Esophagus muscularis mucosa (tissue), 4 donors: ENCODE measurements at regions not wholly inside any gene's neighbourhood (a gene's known extent, or its start where the extent isn't known, plus 50 kb on each side); places are given as distances from the start of the nearest gene placed in this dataset.

Source experiments
- DNase-seq: peaks from one replicate; pipeline ENCODE4 v3.0.0-alpha.2; 2017; ENCODE audit errors: extremely low spot score
- H3K27ac ChIP-seq, 4 donors: fragments of 200-600 bp; sonication (generic); replicated peaks in 1 of 4; 1 replicate in 3 of 4; 2 replicates in 1 of 4; pipeline ENCODE4 v1.5.1; 2016 to 2019; ENCODE audit warnings: mild to moderate bottlenecking in 1 of 4
- H3K27me3 ChIP-seq, 4 donors: fragments of 200-600 bp; sonication (generic); one replicate each; pipeline versions ENCODE4 v1.5.1 to v1.6.0; 2016 to 2019
- H3K36me3 ChIP-seq, 4 donors: fragments of 200-600 bp; sonication (generic); one replicate each; pipeline ENCODE4 v1.5.1; 2016 to 2019
- H3K4me1 ChIP-seq, 4 donors: fragments of 200-600 bp; sonication (generic); one replicate each; pipeline ENCODE4 v1.5.1; 2016 to 2019
- H3K4me3 ChIP-seq, 4 donors: fragments of 200-600 bp; sonication (generic); 1 replicate in 2 of 4; 2 replicates in 2 of 4; pipeline ENCODE4 v1.5.1; 2016 to 2019; ENCODE audit warnings: mild to moderate bottlenecking in 4 of 4, moderate library complexity in 1 of 4
- H3K9me3 ChIP-seq, 4 donors: fragments of 200-600 bp; sonication (generic); 1 replicate in 3 of 4; 2 replicates in 1 of 4; pipeline ENCODE4 v1.5.1; 2016 to 2019
- EP300 ChIP-seq: sonication (generic); formaldehyde crosslinking; IDR thresholded peaks from one replicate; pipeline ENCODE4 v1.6.1; 2017; ENCODE audit warnings: antibody characterized with exemption
- POLR2A ChIP-seq: fragments of 450-650 bp; IDR thresholded peaks from one replicate; pipeline ENCODE4 v1.6.1; 2017; ENCODE audit warnings: antibody characterized with exemption, moderate library complexity, mild to moderate bottlenecking, low read depth
- POLR2AphosphoS5 ChIP-seq, 2 donors: sonication (generic); formaldehyde crosslinking; IDR thresholded peaks; one replicate each; pipeline ENCODE4 v1.6.1; 2017; ENCODE audit warnings: antibody characterized with exemption in 2 of 2
- WGBS: methylation state at CpG from one replicate; pipeline ENCODE4 v1.1.5; 2018; 5-methylcytosine and 5-hydroxymethylcytosine counted together
- intact Hi-C: fragments of 100-400 bp; cut with DNase I; formaldehyde crosslinking; loops from one replicate; pipeline ENCODE4 v1.15.1; 2023
- TF ChIP-seq, protein P1 (sequence below), 3 experiments: fragments of 200-600 bp in 2 of 3; fragments of 450-650 bp in 1 of 3; sonication (generic) in 2 of 3; IDR thresholded peaks; one replicate each; pipeline ENCODE4 v1.5.1; 2017 to 2019; ENCODE audit warnings: antibody characterized with exemption in 3 of 3, mild to moderate bottlenecking in 2 of 3, moderate library complexity in 1 of 3

DNA sequence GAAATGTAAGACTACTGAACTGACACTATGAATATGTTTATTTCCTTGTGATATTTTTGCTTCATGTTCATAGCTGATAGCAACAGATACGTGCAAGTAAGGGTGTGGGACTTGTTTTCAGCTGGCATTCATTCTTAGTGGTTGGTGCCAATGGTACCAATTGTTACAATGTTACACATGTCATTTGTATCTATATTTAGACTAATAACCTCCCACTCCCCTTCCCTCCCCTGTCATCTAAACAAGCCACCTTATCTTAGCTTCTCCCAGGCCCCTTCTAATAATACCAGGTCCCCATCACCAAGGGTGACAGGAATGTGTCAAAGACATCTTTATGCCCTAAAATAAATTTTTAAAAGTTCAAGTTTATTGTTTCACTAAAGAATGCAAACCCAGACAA lies 294.7 kb upstream of the FAM98A start:
- no peak overlapping the region for H3K27ac ChIP-seq
- DNase-seq: no peak
- H3K36me3 ChIP-seq: no peaks in the 10 kb centered on the region
- H3K4me1 ChIP-seq: no peaks in the 10 kb centered on the region
- WGBS: 38% methylated on average over 1 of the region's 1 CpG
- H3K9me3 ChIP-seq: no peaks in the 10 kb centered on the region
- no peak overlapping the region for H3K4me3 ChIP-seq
- TF ChIP-seq POLR2AphosphoS5 (IDR thresholded peaks at IDR 0.05) (no peak), POLR2A (no peak), EP300 (no peak)
- TF ChIP-seq, protein P1, sequence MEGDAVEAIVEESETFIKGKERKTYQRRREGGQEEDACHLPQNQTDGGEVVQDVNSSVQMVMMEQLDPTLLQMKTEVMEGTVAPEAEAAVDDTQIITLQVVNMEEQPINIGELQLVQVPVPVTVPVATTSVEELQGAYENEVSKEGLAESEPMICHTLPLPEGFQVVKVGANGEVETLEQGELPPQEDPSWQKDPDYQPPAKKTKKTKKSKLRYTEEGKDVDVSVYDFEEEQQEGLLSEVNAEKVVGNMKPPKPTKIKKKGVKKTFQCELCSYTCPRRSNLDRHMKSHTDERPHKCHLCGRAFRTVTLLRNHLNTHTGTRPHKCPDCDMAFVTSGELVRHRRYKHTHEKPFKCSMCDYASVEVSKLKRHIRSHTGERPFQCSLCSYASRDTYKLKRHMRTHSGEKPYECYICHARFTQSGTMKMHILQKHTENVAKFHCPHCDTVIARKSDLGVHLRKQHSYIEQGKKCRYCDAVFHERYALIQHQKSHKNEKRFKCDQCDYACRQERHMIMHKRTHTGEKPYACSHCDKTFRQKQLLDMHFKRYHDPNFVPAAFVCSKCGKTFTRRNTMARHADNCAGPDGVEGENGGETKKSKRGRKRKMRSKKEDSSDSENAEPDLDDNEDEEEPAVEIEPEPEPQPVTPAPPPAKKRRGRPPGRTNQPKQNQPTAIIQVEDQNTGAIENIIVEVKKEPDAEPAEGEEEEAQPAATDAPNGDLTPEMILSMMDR (IDR thresholded peaks at IDR 0.05): no peak
- intact Hi-C loops: no loop called here
- no peaks in the 10 kb centered on the region for H3K27me3 ChIP-seq

DNA sequence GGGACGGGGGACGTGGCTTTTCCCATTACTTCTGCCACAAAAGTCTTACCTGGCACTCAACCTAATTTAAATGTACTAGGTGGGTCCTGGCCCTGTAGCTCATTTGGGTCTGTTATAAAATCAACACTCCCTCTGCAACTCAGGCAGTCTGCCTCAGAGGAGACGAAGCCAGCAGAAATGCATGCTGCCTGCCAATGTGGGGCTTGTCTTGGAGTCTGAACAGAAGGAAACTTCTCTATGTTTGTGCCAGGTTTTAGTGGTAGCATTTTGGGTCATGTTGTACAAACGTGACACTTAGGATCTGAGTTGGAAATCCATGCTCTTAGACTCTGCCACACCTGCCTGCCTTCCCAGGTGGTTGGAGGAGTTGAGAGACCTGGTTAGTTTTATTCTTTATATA lies 292.5 kb upstream of the FAM98A start:
- TF ChIP-seq POLR2A (no peak), EP300 (no peak)
- TF ChIP-seq, protein P1 (IDR thresholded peaks at IDR 0.05): no peak
- H3K4me3 ChIP-seq: no peak overlapping the region
- 36% methylated on average over 4 of the region's 4 CpGs for WGBS
- H3K9me3 ChIP-seq: no peaks in the 10 kb centered on the region
- no peaks in the 10 kb centered on the region for H3K4me1 ChIP-seq
- intact Hi-C loops: no loop called here
- H3K36me3 ChIP-seq: no peaks in the 10 kb centered on the region
- no peak overlapping the region for H3K27ac ChIP-seq
- DNase-seq: no peak
- no peaks in the 10 kb centered on the region for H3K27me3 ChIP-seq

DNA sequence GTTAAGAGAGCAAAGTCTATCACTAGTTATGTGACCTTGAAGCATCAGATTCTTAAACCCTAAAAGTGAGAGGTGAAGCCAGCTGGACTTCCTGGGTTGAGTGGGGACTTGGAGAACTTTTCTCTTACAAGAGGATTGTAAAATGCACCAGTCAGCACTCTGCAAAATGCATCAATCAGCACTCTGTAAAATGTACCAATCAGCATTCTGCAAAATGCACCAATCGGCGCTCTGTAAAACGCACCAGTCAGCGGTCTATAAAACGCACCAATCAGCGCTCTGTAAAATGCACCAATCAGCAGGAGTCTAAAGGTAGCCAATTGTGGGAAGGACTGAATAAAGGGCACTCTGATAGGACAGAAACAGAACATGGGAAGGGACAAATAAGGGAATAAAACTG lies 291.6 kb upstream of the FAM98A start:
- no peaks in the 10 kb centered on the region for H3K27me3 ChIP-seq
- no peak overlapping the region for H3K4me3 ChIP-seq
- no peaks in the 10 kb centered on the region for H3K36me3 ChIP-seq
- H3K9me3 ChIP-seq: no peaks in the 10 kb centered on the region
- no peak overlapping the region for H3K27ac ChIP-seq
- intact Hi-C loops: no loop called here
- no peak for DNase-seq
- TF ChIP-seq POLR2AphosphoS5 (IDR thresholded peaks at IDR 0.05) (no peak), POLR2A (no peak), EP300 (no peak)
- TF ChIP-seq, protein P1 (IDR thresholded peaks at IDR 0.05): no peak
- no peaks in the 10 kb centered on the region for H3K4me1 ChIP-seq
- WGBS: 94% methylated on average over 6 of the region's 6 CpGs

DNA sequence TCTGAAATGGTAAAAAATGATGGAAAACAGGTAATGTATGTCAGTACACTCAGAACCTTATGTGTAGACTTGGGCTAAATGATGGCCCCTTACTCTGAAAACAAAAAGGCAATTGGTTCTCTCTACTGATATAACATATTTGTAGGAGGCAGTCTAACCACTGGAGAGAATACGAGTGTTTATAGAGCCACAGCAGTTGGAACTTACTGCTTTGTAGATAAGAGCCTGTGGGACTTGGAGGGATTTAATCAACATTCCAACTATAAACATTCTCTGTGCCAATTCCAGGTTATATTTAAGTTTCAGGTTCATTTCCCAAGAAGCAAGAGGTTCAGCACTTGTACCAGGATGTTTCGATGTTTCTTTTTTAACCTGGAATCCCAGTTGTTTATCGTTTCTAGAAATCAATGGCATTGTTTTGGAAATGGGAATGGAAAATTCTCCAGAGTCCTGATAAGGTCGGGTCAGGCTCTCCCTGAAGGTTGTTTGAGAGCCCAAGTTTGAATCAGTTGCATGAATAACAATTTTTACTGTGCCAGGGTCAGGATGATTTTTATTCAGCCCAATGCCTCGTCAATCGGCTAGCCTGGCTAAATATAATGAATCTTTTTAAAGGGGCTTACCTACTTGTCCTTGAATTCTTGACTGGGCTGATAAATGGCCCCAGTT lies 278.4 kb upstream of the FAM98A start:
- Histone ChIP-seq H3K27ac (no peak overlapping the region), H3K27me3 (no peaks in the 10 kb centered on the region), H3K9me3 (no peaks in the 10 kb centered on the region), H3K4me1 (no peaks in the 10 kb centered on the region), H3K4me3 (no peak overlapping the region), H3K36me3 (no peaks in the 10 kb centered on the region)
- whole genome bisulfite sequencing: 62% methylated on average over 6 of the region's 6 CpGs
- DNase-seq: no peak
- TF ChIP-seq POLR2A: no peak
- no peak for TF ChIP-seq EP300
- TF ChIP-seq, protein P1 (IDR thresholded peaks at IDR 0.05): no peak
- no peak for TF ChIP-seq POLR2AphosphoS5 (IDR thresholded peaks at IDR 0.05)
- intact Hi-C loops: no loop called here

DNA sequence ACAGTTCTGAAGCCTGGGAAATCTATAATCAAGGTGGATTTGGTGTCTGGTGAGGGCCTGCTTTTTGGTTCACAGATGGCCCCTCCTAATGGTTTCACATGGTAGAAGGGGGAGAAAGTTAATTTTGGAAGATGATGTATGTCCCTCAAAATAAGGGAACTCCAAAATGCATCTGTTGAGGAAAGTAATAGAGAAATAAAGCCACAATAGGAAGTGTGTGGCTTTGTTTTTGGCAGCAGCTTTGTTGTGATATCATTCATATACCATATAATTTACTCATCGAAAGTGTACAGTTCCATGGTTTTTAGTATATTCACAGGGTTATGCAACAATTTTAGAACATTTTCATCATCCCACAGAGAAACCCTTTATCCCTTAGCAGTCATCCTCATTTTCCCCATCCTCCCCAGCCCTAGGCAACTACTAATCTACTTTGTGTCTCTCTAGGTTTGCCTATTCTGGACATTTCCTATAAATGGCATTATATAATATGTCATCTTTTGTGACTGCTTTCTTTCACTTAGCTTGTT lies 274.0 kb upstream of the FAM98A start:
- Histone ChIP-seq H3K9me3 (peaks cover 0 to 11% (median 0%) of the 10 kb centered on the region in 4 donors), H3K36me3 (no peaks in the 10 kb centered on the region), H3K27me3 (no peaks in the 10 kb centered on the region), H3K4me3 (no peak overlapping the region), H3K4me1 (no peaks in the 10 kb centered on the region), H3K27ac (no peak overlapping the region)
- 91% methylated on average over 1 of the region's 1 CpG for WGBS
- no peak for DNase-seq
- intact Hi-C loops: no loop called here
- TF ChIP-seq POLR2AphosphoS5 (IDR thresholded peaks at IDR 0.05) (no peak), EP300 (no peak)
- TF ChIP-seq, protein P1 (IDR thresholded peaks at IDR 0.05): no peak
